Right lobe of liver (tissue), 4 donors: ENCODE measurements at regions not wholly inside any gene's neighbourhood (a gene's known extent, or its start where the extent isn't known, plus 50 kb on each side); places are given as distances from the start of the nearest gene placed in this dataset.

ENCODE experiments used
- CTCF ChIP-seq, 4 donors: fragments of 200-600 bp in 3 of 4; fragments of 450-650 bp in 1 of 4; IDR thresholded peaks; one replicate each; pipeline versions ENCODE4 v1.5.1 to v1.8.0; 2016 to 2022; ENCODE audit warnings: antibody characterized with exemption in 4 of 4, mild to moderate bottlenecking in 2 of 4
- POLR2A ChIP-seq: fragments of 450-650 bp; IDR thresholded peaks from one replicate; pipeline ENCODE4 v1.6.1; 2017; ENCODE audit warnings: antibody characterized with exemption, mild to moderate bottlenecking
- donor health status: DM: no; HTN: no; CAD: no.
- donor health status: DM: no; HTN: no; CAD: no.
- donor health status: DM: no; HTN: yes; CAD: no.

- TF ChIP-seq CTCF (IDR thresholded peaks at IDR 0.05) (no peak), POLR2A (no peak)
Observed at GRCh38 chr20:51193066-51193772, 170.3 kb upstream of the KCNG1 start.
